ENCODE measurements at regions not wholly inside any gene's neighbourhood (a gene's known extent, or its start where the extent isn't known, plus 50 kb on each side); places are given as distances from the start of the nearest gene placed in this dataset.
"Not testable (repeated sequence)": the region's sequence is repeated elsewhere in the genome, so short reads cannot be mapped to it uniquely, and the experiment has no call there.

- not testable (repeated sequence) for TF ChIP-seq USF2 (CRISPR knock-in tag; IDR thresholded peaks at IDR 0.05); CTCF (IDR thresholded peaks at IDR 0.05); STAT6 (CRISPR knock-in tag; conservative IDR thresholded peaks at IDR 0.05; ENCODE audit: low read depth); SP1 (CRISPR knock-in tag; conservative IDR thresholded peaks at IDR 0.05); RELA (CRISPR knock-in tag; IDR thresholded peaks at IDR 0.05; ENCODE audit: borderline replicate concordance); ZNF121 (CRISPR knock-in tag; IDR thresholded peaks at IDR 0.05); MXD4 (CRISPR knock-in tag; IDR thresholded peaks at IDR 0.05; ENCODE audit: borderline replicate concordance); NFYB (CRISPR knock-in tag; conservative IDR thresholded peaks at IDR 0.05; ENCODE audit: low read depth); NR3C1 (CRISPR knock-in tag; conservative IDR thresholded peaks at IDR 0.05; ENCODE audit: low read depth); SMAD3 (CRISPR knock-in tag; IDR thresholded peaks at IDR 0.05; ENCODE audit: borderline replicate concordance); JAZF1 (CRISPR knock-in tag; IDR thresholded peaks at IDR 0.05); PRDM15 (CRISPR knock-in tag; IDR thresholded peaks at IDR 0.05)
- TF ChIP-seq, protein P1, sequence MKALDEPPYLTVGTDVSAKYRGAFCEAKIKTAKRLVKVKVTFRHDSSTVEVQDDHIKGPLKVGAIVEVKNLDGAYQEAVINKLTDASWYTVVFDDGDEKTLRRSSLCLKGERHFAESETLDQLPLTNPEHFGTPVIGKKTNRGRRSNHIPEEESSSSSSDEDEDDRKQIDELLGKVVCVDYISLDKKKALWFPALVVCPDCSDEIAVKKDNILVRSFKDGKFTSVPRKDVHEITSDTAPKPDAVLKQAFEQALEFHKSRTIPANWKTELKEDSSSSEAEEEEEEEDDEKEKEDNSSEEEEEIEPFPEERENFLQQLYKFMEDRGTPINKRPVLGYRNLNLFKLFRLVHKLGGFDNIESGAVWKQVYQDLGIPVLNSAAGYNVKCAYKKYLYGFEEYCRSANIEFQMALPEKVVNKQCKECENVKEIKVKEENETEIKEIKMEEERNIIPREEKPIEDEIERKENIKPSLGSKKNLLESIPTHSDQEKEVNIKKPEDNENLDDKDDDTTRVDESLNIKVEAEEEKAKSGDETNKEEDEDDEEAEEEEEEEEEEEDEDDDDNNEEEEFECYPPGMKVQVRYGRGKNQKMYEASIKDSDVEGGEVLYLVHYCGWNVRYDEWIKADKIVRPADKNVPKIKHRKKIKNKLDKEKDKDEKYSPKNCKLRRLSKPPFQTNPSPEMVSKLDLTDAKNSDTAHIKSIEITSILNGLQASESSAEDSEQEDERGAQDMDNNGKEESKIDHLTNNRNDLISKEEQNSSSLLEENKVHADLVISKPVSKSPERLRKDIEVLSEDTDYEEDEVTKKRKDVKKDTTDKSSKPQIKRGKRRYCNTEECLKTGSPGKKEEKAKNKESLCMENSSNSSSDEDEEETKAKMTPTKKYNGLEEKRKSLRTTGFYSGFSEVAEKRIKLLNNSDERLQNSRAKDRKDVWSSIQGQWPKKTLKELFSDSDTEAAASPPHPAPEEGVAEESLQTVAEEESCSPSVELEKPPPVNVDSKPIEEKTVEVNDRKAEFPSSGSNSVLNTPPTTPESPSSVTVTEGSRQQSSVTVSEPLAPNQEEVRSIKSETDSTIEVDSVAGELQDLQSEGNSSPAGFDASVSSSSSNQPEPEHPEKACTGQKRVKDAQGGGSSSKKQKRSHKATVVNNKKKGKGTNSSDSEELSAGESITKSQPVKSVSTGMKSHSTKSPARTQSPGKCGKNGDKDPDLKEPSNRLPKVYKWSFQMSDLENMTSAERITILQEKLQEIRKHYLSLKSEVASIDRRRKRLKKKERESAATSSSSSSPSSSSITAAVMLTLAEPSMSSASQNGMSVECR (CRISPR knock-in tag; IDR thresholded peaks at IDR 0.05; ENCODE audit: borderline replicate concordance) = not testable (repeated sequence)
These were observed 176.2 kb upstream of the ZNF469 start for GRCh38 chr16:88206516-88206915.

Measured in WTC11 (cell line).